Esophagus muscularis mucosa (tissue), 4 donors: ENCODE measurements at regions not wholly inside any gene's neighbourhood (a gene's known extent, or its start where the extent isn't known, plus 50 kb on each side); places are given as distances from the start of the nearest gene placed in this dataset.

Experiments used
- DNase-seq: peaks from one replicate; pipeline ENCODE4 v3.0.0-alpha.2; 2017; ENCODE audit errors: extremely low spot score
- H3K27ac ChIP-seq, 4 donors: fragments of 200-600 bp; sonication (generic); replicated peaks in 1 of 4; 1 replicate in 3 of 4; 2 replicates in 1 of 4; pipeline ENCODE4 v1.5.1; 2016 to 2019; ENCODE audit warnings: mild to moderate bottlenecking in 1 of 4
- H3K27me3 ChIP-seq, 4 donors: fragments of 200-600 bp; sonication (generic); one replicate each; pipeline versions ENCODE4 v1.5.1 to v1.6.0; 2016 to 2019
- H3K36me3 ChIP-seq, 4 donors: fragments of 200-600 bp; sonication (generic); one replicate each; pipeline ENCODE4 v1.5.1; 2016 to 2019
- H3K4me1 ChIP-seq, 4 donors: fragments of 200-600 bp; sonication (generic); one replicate each; pipeline ENCODE4 v1.5.1; 2016 to 2019
- H3K4me3 ChIP-seq, 4 donors: fragments of 200-600 bp; sonication (generic); 1 replicate in 2 of 4; 2 replicates in 2 of 4; pipeline ENCODE4 v1.5.1; 2016 to 2019; ENCODE audit warnings: mild to moderate bottlenecking in 4 of 4, moderate library complexity in 1 of 4
- H3K9me3 ChIP-seq, 4 donors: fragments of 200-600 bp; sonication (generic); 1 replicate in 3 of 4; 2 replicates in 1 of 4; pipeline ENCODE4 v1.5.1; 2016 to 2019
- EP300 ChIP-seq: sonication (generic); formaldehyde crosslinking; IDR thresholded peaks from one replicate; pipeline ENCODE4 v1.6.1; 2017; ENCODE audit warnings: antibody characterized with exemption
- POLR2A ChIP-seq: fragments of 450-650 bp; IDR thresholded peaks from one replicate; pipeline ENCODE4 v1.6.1; 2017; ENCODE audit warnings: antibody characterized with exemption, moderate library complexity, mild to moderate bottlenecking, low read depth
- POLR2AphosphoS5 ChIP-seq, 2 donors: sonication (generic); formaldehyde crosslinking; IDR thresholded peaks; one replicate each; pipeline ENCODE4 v1.6.1; 2017; ENCODE audit warnings: antibody characterized with exemption in 2 of 2
- WGBS: methylation state at CpG from one replicate; pipeline ENCODE4 v1.1.5; 2018; 5-methylcytosine and 5-hydroxymethylcytosine counted together
- intact Hi-C: fragments of 100-400 bp; cut with DNase I; formaldehyde crosslinking; loops from one replicate; pipeline ENCODE4 v1.15.1; 2023
- TF ChIP-seq, protein P1 (sequence below), 3 experiments: fragments of 200-600 bp in 2 of 3; fragments of 450-650 bp in 1 of 3; sonication (generic) in 2 of 3; IDR thresholded peaks; one replicate each; pipeline ENCODE4 v1.5.1; 2017 to 2019; ENCODE audit warnings: antibody characterized with exemption in 3 of 3, mild to moderate bottlenecking in 2 of 3, moderate library complexity in 1 of 3

DNA sequence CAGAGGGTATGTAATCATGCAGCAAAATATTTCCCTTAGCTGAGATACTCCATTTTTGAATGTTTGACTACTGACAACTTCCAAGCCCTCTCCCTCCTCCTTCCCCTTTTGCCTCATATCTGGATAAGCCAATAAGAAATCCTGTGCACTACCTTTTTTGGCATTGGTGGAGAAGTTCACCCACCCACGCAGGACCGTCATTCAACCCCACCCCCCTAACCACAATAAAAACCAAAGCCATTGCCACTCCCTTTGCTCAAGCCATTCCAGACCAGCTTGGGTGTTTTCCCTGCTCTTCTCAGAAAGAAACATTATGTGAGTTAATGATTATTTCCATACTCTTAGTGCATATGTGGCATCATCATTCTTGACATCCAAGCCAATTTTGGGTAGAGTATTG lies 176.7 kb downstream of the PTPN11 start:
- H3K4me3 ChIP-seq: no peak overlapping the region
- DNase-seq: no peak
- H3K27ac ChIP-seq: no peak overlapping the region
- no peaks in the 10 kb centered on the region for H3K36me3 ChIP-seq
- intact Hi-C loops: no loop called here
- peaks cover 0 to 23% (median 0%) of the 10 kb centered on the region in 4 donors for H3K27me3 ChIP-seq
- 62% methylated on average over 2 of the region's 2 CpGs for WGBS
- H3K9me3 ChIP-seq: peaks cover 0 to 4% (median 0%) of the 10 kb centered on the region in 4 donors
- no peak for TF ChIP-seq EP300
- TF ChIP-seq, protein P1, sequence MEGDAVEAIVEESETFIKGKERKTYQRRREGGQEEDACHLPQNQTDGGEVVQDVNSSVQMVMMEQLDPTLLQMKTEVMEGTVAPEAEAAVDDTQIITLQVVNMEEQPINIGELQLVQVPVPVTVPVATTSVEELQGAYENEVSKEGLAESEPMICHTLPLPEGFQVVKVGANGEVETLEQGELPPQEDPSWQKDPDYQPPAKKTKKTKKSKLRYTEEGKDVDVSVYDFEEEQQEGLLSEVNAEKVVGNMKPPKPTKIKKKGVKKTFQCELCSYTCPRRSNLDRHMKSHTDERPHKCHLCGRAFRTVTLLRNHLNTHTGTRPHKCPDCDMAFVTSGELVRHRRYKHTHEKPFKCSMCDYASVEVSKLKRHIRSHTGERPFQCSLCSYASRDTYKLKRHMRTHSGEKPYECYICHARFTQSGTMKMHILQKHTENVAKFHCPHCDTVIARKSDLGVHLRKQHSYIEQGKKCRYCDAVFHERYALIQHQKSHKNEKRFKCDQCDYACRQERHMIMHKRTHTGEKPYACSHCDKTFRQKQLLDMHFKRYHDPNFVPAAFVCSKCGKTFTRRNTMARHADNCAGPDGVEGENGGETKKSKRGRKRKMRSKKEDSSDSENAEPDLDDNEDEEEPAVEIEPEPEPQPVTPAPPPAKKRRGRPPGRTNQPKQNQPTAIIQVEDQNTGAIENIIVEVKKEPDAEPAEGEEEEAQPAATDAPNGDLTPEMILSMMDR (IDR thresholded peaks at IDR 0.05): no peak
- TF ChIP-seq POLR2AphosphoS5 (IDR thresholded peaks at IDR 0.05): no peak
- no peak for TF ChIP-seq POLR2A
- no peaks in the 10 kb centered on the region for H3K4me1 ChIP-seq

DNA sequence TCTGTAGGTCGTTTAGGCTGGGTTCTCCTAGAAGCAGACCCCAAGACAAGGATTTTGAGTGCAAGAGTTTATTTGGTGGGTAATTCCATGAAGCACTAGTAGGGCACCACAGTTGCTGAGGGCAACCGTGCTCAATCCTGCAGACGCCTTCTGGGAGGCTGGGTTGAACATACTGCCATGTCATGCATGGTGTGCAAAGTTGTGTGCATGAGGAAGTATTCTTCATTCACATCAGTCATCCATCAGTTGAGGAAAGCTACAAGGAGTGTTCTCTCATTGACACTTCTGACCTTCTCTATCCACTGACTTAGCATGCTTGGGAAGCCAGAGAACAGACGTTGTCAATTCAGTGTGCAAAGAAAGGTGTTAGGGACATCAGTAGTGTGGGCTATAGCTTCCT lies 179.2 kb downstream of the PTPN11 start:
- WGBS: 55% methylated on average over 2 of the region's 4 CpGs
- H3K27ac ChIP-seq: no peak overlapping the region
- intact Hi-C loops: no loop called here

DNA sequence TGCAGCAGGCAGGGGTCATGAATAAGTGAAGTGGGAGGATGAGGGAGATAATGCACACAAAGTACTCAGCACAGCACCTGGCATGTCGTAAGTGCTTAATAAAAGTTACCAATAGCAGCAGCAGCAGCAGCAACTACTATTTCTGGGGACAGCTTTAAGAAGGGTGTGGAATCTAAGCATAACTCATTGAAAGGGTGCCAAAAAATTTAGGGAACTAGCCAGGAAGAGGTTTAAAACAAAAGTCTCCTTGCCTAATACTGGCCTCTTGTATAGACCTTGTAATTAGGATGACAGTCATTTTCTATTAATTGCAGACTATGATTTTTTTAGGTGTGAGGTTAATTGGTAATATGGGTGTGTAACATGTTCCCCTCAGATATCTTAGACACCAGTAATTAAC lies 179.9 kb downstream of the PTPN11 start:
- TF ChIP-seq, protein P1 (IDR thresholded peaks at IDR 0.05): no peak
- no peak for TF ChIP-seq EP300
- no peak for TF ChIP-seq POLR2A
- no peak for TF ChIP-seq POLR2AphosphoS5 (IDR thresholded peaks at IDR 0.05)
- no peak for DNase-seq
- H3K27ac ChIP-seq: no peak overlapping the region
- WGBS: 67% methylated on average over 1 of the region's 1 CpG
- H3K27me3 ChIP-seq: peaks cover 0 to 27% (median 0%) of the 10 kb centered on the region in 4 donors
- no peak overlapping the region for H3K4me3 ChIP-seq
- no peaks in the 10 kb centered on the region for H3K9me3 ChIP-seq
- no peaks in the 10 kb centered on the region for H3K36me3 ChIP-seq
- H3K4me1 ChIP-seq: no peaks in the 10 kb centered on the region
- intact Hi-C loops: no loop called here

More for the DNA sequence above, 179.2 kb downstream of the PTPN11 start:
- Histone ChIP-seq H3K4me3 (no peak overlapping the region), H3K4me1 (no peaks in the 10 kb centered on the region), H3K27me3 (peaks cover 0 to 27% (median 0%) of the 10 kb centered on the region in 4 donors), H3K9me3 (peaks cover 0 to 4% (median 0%) of the 10 kb centered on the region in 4 donors), H3K36me3 (no peaks in the 10 kb centered on the region)
- TF ChIP-seq POLR2AphosphoS5 (IDR thresholded peaks at IDR 0.05) (no peak), EP300 (no peak)
- no peak for DNase-seq

DNA sequence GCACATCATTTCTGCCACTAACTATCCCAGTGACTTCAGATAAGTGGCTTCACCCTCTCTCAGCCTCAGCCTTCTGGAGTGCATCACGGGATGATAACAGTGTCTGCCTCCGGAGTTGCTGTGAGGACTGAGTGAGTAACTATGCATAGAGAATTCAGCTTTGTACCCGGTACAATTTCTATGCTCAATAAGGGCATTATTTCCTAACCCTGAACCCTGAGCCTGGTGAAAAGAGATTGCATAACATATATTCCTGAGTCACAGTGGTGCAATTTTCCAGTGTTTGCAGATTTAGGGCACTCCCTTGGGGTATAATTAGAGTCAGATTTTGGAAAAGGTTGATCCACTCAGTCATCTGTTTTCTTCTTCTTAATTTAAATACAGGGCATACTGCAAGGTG lies 181.1 kb downstream of the PTPN11 start:
- Histone ChIP-seq H3K4me3 (no peak overlapping the region), H3K27ac (no peak overlapping the region), H3K9me3 (no peaks in the 10 kb centered on the region), H3K27me3 (peaks cover 0 to 31% (median 0%) of the 10 kb centered on the region in 4 donors), H3K36me3 (no peaks in the 10 kb centered on the region), H3K4me1 (no peaks in the 10 kb centered on the region)
- DNase-seq: no peak
- no peak for TF ChIP-seq POLR2AphosphoS5 (IDR thresholded peaks at IDR 0.05)
- no peak for TF ChIP-seq POLR2A
- no peak for TF ChIP-seq EP300
- TF ChIP-seq, protein P1 (IDR thresholded peaks at IDR 0.05): no peak
- 51% methylated on average over 3 of the region's 3 CpGs for WGBS
- intact Hi-C loops: no loop called here

DNA sequence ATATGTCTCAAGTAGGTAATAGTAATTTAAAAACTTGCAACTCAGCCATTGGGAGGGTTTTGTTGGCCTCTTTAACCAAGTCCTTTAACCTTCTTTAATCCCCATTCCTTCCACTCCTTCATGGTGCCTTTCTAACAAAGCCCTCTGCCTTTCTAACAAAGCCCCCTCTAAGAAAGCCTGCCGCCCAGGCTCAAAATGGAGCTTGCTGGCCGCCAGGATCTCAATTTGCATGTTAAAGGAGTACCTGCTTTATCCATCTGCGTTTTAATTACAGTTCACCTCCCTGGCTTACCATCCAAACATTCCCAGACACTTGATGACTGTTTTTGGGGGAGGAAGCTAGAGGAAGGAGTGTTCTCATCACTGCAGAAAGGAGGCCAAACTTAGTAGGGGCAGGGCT lies 183.4 kb downstream of the PTPN11 start:
- Histone ChIP-seq H3K9me3 (no peaks in the 10 kb centered on the region), H3K27ac (no peak overlapping the region), H3K4me3 (no peak overlapping the region), H3K4me1 (no peaks in the 10 kb centered on the region), H3K27me3 (peaks cover 0 to 31% (median 0%) of the 10 kb centered on the region in 4 donors), H3K36me3 (no peaks in the 10 kb centered on the region)
- 29% methylated on average over 3 of the region's 3 CpGs for WGBS
- intact Hi-C loops: no loop called here
- TF ChIP-seq, protein P1 (IDR thresholded peaks at IDR 0.05): no peak
- TF ChIP-seq POLR2AphosphoS5 (IDR thresholded peaks at IDR 0.05): no peak
- no peak for TF ChIP-seq EP300
- no peak for TF ChIP-seq POLR2A
- DNase-seq: no peak
